ENCODE measurements at regions not wholly inside any gene's neighbourhood (a gene's known extent, or its start where the extent isn't known, plus 50 kb on each side); places are given as distances from the start of the nearest gene placed in this dataset.

GRCh38 chr2:78873526-78873925, 152.0 kb upstream of the REG3G start:
- no peak for DNase-seq

DNA sequence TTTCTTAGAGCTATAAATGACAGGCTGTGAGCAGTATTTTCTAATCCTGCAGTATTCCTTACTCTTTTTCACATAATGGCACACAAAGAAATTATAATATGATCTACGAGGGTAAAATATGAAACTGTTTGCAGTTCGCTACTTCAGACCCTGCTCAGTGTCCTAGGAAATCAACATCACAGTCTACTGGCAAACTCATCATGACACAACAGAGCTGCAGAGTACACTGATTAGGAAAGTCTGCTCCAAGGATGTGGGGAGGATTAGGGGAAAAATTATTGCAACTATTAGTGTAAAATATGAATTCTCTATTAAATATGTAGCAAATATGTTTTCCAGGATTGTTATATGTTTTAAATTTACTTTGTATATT, 149.2 kb upstream of the REG3G start:
- DNase-seq: no peak

- DNase-seq: no peak
These were observed 138.1 kb upstream of the REG3G start for GRCh38 chr2:78887446-78887845.

GRCh38 chr2:78890935-78891334, 134.6 kb upstream of the REG3G start:
- DNase-seq: no peak

GRCh38 chr2:78892295-78892694, 133.2 kb upstream of the REG3G start:
- DNase-seq: no peak

- no peak for DNase-seq
These were observed 130.5 kb upstream of the REG3G start for GRCh38 chr2:78895022-78895421.

DNA sequence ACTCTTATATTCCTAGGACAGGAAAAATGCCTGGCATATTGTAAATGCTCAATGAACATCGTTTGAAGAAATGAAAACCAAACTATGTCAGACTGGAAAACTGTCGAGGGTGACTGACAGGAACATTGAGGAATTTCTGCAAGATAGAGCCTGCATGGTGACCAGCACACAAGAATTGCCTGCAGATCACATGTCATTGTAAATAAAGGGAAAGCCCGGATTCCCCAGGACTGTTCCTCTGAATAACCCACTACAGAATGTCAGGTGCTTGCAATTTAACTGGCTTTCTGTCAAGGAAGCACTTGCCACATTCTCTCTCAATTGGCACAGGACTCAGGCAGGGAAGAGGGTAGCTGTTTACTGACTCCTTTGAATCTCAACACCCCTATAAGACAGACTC, 129.0 kb upstream of the REG3G start:
- no peak for DNase-seq

GRCh38 chr2:78907089-78907488, 118.4 kb upstream of the REG3G start:
- DNase-seq: no peak

DNA sequence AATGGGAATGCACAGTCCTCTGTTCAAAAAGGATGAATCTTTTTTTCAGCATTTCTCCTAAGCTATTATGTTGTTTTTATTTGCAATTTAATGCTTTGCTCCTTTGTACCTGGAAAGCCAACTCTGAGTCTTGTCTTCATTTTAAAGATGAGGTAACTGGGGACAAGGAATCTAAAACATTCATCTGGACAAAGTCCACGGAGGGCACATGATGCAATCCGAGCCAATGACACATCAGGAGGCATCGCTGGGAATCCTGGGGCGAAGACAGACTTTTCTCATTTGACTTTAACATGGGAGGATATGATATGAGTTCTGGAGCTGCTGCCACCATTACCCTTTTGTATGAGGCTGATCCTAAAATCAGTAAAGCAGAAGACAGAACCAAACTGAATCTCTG, 116.5 kb upstream of the REG3G start:
- DNase-seq: no peak

GRCh38 chr2:78910376-78910775, 115.1 kb upstream of the REG3G start:
- no peak for DNase-seq

GRCh38 chr2:78913257-78913656, 112.2 kb upstream of the REG3G start:
- DNase-seq: no peak

GRCh38 chr2:78925258-78925657, 100.2 kb upstream of the REG3G start:
- no peak for DNase-seq

DNA sequence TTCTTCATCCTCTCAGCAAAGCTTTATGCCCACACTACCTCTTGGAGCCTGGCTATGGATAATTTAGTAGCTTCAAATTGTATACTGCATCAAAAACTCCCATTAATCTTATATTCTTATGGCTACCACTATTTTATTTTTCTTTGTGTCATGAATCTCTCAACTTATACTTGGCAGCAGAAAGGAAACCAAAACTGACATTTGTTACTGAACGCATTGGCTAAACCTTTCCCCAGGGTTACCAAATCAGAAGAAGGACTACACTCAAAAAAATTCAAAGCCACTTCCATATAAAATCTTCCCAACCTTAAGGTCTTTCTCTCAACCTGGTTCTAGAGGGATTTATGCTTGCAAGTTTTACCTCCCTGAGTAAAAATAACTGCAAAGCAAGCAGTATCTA, 97.0 kb upstream of the REG3G start:
- no peak for DNase-seq

DNA sequence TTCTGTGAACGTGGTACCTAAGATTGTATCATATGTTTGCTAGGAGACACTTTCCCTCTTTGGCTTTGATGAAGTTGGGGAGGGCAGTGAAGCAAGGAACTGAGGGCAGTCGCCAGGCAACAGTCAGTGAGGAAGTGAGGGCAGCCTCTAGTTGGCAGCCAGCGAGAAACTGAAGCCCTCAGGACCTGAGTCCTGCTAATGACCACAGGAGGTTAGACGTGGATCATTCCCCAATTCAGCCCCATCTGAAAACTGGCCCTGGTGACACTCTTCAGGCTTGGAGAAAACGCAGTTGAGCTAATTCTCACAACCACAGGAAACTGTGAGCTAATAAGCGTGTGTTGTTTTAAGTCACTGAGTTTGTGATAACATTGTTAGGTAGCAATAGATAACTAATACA, 84.5 kb upstream of the REG3G start:
- no peak for DNase-seq

- no peak for DNase-seq
These were observed 83.8 kb upstream of the REG3G start for GRCh38 chr2:78941751-78942150.

DNA sequence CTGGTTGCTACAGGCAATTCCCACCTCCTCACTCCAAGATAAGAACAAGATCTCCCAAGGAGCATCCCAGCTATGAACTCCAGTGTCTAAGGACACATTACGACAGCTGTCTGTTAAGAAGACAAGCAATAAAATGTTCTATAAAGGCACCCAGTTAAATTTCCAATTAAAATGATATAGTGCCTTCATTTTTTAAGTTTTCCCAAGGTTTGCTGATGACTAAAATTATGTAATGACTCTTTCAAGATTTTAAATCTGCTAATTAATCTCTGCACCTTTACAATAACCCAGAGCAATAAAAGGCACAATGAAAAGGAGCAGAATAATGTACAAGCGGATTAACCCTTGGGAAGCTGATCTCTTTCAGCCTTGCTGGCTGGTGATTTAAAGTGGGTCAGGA, 61.6 kb upstream of the REG3G start:
- no peak for DNase-seq

GRCh38 chr2:78967294-78967693, 58.2 kb upstream of the REG3G start:
- DNase-seq: no peak

GRCh38 chr2:78973630-78974029, 51.9 kb upstream of the REG3G start:
- no peak for DNase-seq

Measured in CD4-positive, alpha-beta T cell treated with Interleukin-15 for 1 hour (primary cell).